ENCODE measurements at regions not wholly inside any gene's neighbourhood (a gene's known extent, or its start where the extent isn't known, plus 50 kb on each side); places are given as distances from the start of the nearest gene placed in this dataset.

DNA sequence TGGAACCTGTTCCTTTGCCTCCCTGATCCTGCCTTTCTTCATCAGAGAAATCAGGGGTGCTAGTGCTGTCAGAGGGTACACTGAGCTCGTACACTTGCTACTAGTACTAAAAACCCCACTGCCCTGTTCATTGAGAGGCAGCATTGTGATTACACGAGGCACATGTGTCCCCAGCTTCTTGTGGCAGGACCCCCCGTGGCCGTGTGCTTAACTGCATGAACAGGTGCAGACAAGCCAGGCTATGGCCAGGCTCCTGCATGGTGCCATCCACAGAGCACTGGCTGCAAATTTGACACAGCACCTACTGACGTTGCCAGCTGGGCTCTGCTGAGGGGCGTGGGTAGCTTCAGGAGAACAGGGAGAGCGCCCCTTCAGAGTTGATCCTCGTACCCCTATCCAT lies 248.4 kb downstream of the GLI2 start:
- Mint-ChIP-seq H3K4me1 (ENCODE audit: low read depth, unreplicated experiment) (no peaks in the 10 kb centered on the region), H3K9me3 (ENCODE audit: unreplicated experiment) (no peaks in the 10 kb centered on the region), H3K27ac (ENCODE audit: unreplicated experiment) (no peak overlapping the region), H3K4me3 (ENCODE audit: unreplicated experiment) (no peak overlapping the region), H3K27me3 (ENCODE audit: insufficient read depth, unreplicated experiment) (no peaks in the 10 kb centered on the region), H3K36me3 (ENCODE audit: insufficient read depth, unreplicated experiment) (no peaks in the 10 kb centered on the region)
- H3K36me3 ChIP-seq (ENCODE audit: control insufficient read depth, insufficient read depth, low read length): no peaks in the 10 kb centered on the region
- ChIA-PET POLR2A (no interaction called here), CTCF (interaction anchor here (0.7 to 1.0 kb wide), 2 partner anchors 35 to 248 kb away, joined by 3 read pairs; no protein-coding TSS in a partner anchor)
- intact Hi-C loops (cut with micrococcal nuclease; ENCODE audit: unreplicated experiment): no loop called here
- H3K9me3 ChIP-seq: no peaks in the 10 kb centered on the region
- BruUV-seq (replicated peaks): no TSS peak
- H3K4me3 ChIP-seq (ENCODE audit: low read depth, low read length): no peak overlapping the region
- no peak for DNase-seq
- peaks cover 3% of the 10 kb centered on the region; the same call in 1 of the 2 replicates for H3K4me1 ChIP-seq
- H3K27me3 ChIP-seq (replicated peaks; ENCODE audit: control insufficient read depth, insufficient read depth, low read length): no peaks in the 10 kb centered on the region
- TF ChIP-seq, protein P1, sequence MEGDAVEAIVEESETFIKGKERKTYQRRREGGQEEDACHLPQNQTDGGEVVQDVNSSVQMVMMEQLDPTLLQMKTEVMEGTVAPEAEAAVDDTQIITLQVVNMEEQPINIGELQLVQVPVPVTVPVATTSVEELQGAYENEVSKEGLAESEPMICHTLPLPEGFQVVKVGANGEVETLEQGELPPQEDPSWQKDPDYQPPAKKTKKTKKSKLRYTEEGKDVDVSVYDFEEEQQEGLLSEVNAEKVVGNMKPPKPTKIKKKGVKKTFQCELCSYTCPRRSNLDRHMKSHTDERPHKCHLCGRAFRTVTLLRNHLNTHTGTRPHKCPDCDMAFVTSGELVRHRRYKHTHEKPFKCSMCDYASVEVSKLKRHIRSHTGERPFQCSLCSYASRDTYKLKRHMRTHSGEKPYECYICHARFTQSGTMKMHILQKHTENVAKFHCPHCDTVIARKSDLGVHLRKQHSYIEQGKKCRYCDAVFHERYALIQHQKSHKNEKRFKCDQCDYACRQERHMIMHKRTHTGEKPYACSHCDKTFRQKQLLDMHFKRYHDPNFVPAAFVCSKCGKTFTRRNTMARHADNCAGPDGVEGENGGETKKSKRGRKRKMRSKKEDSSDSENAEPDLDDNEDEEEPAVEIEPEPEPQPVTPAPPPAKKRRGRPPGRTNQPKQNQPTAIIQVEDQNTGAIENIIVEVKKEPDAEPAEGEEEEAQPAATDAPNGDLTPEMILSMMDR (IDR thresholded peaks at IDR 0.05; ENCODE audit: insufficient read depth in 1 of 2, low read depth in 1 of 2, low read length in 1 of 2, severe bottlenecking in 1 of 2, unreplicated experiment in 1 of 2): no peak

DNA sequence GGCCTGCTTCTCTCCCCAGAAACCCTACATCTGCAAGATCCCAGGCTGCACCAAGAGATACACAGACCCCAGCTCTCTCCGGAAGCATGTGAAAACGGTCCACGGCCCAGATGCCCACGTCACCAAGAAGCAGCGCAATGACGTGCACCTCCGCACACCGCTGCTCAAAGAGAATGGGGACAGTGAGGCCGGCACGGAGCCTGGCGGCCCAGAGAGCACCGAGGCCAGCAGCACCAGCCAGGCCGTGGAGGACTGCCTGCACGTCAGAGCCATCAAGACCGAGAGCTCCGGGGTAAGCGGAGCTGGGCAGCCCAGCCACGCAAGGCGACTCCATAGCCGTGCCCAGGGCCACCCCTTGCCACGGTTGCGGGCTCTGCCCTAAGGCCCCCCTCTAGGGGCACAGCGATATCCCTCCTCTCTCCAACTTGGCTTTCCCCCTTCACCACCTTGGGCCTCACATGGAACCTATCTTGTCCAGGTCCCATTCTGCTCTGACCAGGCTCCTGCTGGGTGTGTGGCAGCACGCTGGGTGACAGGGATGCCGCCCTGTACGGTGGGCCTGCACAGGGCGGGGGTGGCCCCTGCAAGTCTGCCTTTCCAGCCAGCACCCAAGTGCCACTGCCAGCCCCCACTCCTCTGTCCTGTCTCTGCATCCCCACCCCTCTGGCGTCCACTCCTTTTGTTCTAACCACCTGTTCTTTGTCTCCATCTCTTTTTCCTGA lies 248.9 kb downstream of the GLI2 start:
- H3K36me3 Mint-ChIP-seq (ENCODE audit: insufficient read depth, unreplicated experiment): no peaks in the 10 kb centered on the region
- H3K4me3 Mint-ChIP-seq (ENCODE audit: unreplicated experiment): no peak overlapping the region
- H3K9me3 Mint-ChIP-seq (ENCODE audit: unreplicated experiment): no peaks in the 10 kb centered on the region
- POLR2A ChIA-PET: no interaction called here
- H3K9me3 ChIP-seq: no peaks in the 10 kb centered on the region
- no TSS peak for BruUV-seq (replicated peaks)
- no peaks in the 10 kb centered on the region for H3K27me3 ChIP-seq (replicated peaks; ENCODE audit: control insufficient read depth, insufficient read depth, low read length)
- no peak overlapping the region for H3K4me3 ChIP-seq (ENCODE audit: low read depth, low read length)
- no peaks in the 10 kb centered on the region for H3K4me1 ChIP-seq
- H3K27ac Mint-ChIP-seq (ENCODE audit: unreplicated experiment): no peak overlapping the region
- intact Hi-C loops (cut with micrococcal nuclease; ENCODE audit: unreplicated experiment): no loop called here
- no peaks in the 10 kb centered on the region for H3K27me3 Mint-ChIP-seq (ENCODE audit: insufficient read depth, unreplicated experiment)
- DNase-seq: peak in 1 of 2 experiments; percentile 29
- H3K4me1 Mint-ChIP-seq (ENCODE audit: low read depth, unreplicated experiment): no peaks in the 10 kb centered on the region
- TF ChIP-seq, protein P1 (IDR thresholded peaks at IDR 0.05; ENCODE audit: insufficient read depth in 1 of 2, low read depth in 1 of 2, low read length in 1 of 2, severe bottlenecking in 1 of 2, unreplicated experiment in 1 of 2): no peak
- no peaks in the 10 kb centered on the region for H3K36me3 ChIP-seq (ENCODE audit: control insufficient read depth, insufficient read depth, low read length)
- CTCF ChIA-PET: interaction anchor here (0.7 kb wide), 1 partner anchor 249 kb away, joined by 3 read pairs; no protein-coding TSS in a partner anchor

DNA sequence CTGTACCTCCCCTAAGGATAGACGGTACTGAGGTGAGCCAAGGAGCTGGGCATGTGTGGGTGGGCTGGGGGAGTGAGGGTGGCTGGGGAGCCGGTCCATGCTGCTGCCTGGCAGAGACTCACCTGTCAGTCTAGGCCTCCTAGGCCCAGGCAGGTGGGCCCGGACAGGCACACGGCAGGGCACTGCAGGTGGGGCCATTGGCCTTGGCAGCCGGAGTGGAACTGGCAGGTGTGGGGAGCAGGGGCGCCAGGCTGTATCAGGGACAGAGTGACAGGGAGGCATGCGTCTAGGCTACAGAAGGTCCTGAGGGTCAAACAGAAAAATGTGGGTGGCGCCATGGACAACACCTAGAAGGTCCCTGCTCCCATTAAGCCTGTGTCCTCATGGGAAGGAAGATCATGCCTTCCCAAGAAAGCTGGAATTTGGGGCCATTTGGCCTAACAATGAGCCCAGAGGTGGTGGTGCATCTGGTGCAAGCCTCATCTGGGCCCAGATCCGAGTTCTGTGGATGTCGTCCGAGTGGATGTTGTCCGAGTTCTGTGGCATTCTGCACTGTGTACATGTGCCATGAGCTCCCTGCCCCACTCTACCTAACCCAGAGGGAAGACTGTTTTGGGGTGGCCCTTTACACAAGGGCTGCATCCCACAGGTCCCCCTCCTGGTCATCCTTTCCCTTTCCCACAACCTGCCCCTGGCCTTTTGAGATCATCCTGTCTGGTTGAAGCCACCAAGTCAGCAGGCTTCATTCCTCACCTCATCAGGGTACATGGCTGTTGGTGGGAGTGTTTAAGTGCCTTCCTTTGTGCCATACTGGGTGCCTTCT lies 249.7 kb downstream of the GLI2 start:
- ChIA-PET POLR2A (no interaction called here), CTCF (no interaction called here)
- DNase-seq: peak in 1 of 2 experiments; percentile 25
- Histone ChIP-seq H3K4me1 (no peaks in the 10 kb centered on the region), H3K9me3 (no peaks in the 10 kb centered on the region), H3K36me3 (ENCODE audit: control insufficient read depth, insufficient read depth, low read length) (no peaks in the 10 kb centered on the region), H3K27me3 (replicated peaks; ENCODE audit: control insufficient read depth, insufficient read depth, low read length) (no peaks in the 10 kb centered on the region), H3K4me3 (ENCODE audit: low read depth, low read length) (no peak overlapping the region)
- Mint-ChIP-seq H3K4me1 (ENCODE audit: low read depth, unreplicated experiment) (no peaks in the 10 kb centered on the region), H3K27me3 (ENCODE audit: insufficient read depth, unreplicated experiment) (no peaks in the 10 kb centered on the region), H3K9me3 (ENCODE audit: unreplicated experiment) (no peaks in the 10 kb centered on the region), H3K36me3 (ENCODE audit: insufficient read depth, unreplicated experiment) (no peaks in the 10 kb centered on the region), H3K27ac (ENCODE audit: unreplicated experiment) (no peak overlapping the region), H3K4me3 (ENCODE audit: unreplicated experiment) (no peak overlapping the region)
- TF ChIP-seq, protein P1 (IDR thresholded peaks at IDR 0.05; ENCODE audit: insufficient read depth in 1 of 2, low read depth in 1 of 2, low read length in 1 of 2, severe bottlenecking in 1 of 2, unreplicated experiment in 1 of 2): no peak
- BruUV-seq (replicated peaks): no TSS peak
- intact Hi-C loops (cut with micrococcal nuclease; ENCODE audit: unreplicated experiment): no loop called here

Data from Caco-2 (cell line).